Fibroblast of lung (primary cell): ENCODE measurements at regions not wholly inside any gene's neighbourhood (a gene's known extent, or its start where the extent isn't known, plus 50 kb on each side); places are given as distances from the start of the nearest gene placed in this dataset.
A peak's percentile ranks its signal among the peaks of the same experiment; 100 is the strongest.

Source experiments
- DNase-seq, 2 donors: peaks; one replicate each; pipeline versions ENCODE4 v3.0.0 to v3.0.0-alpha.2; 2010; ENCODE audit warnings: low read depth in 2 of 2
- H2AFZ ChIP-seq: 2 replicates; pipeline ENCODE4 v1.5.1; 2012; ENCODE audit warnings: low read length, control low read depth, inconsistent platforms
- H3K27ac ChIP-seq: 2 replicates; pipeline ENCODE4 v1.5.1; 2011; ENCODE audit warnings: low read length, control low read depth; ENCODE audit not compliant: insufficient read depth
- H3K27me3 ChIP-seq: 2 replicates; pipeline ENCODE4 v1.5.1; 2011; ENCODE audit warnings: mild to moderate bottlenecking, low read length; ENCODE audit not compliant: control insufficient read depth, insufficient read depth
- H3K36me3 ChIP-seq: 2 replicates; pipeline ENCODE4 v1.5.1; 2011; ENCODE audit warnings: low read length; ENCODE audit not compliant: control insufficient read depth, insufficient read depth
- H3K4me1 ChIP-seq: 2 replicates; pipeline ENCODE4 v1.5.1; 2011; ENCODE audit warnings: low read length; ENCODE audit not compliant: control insufficient read depth, insufficient read depth; ENCODE audit errors: extremely low read depth
- H3K4me2 ChIP-seq: 2 replicates; pipeline ENCODE4 v1.5.1; 2011; ENCODE audit warnings: low read length, control low read depth; ENCODE audit not compliant: insufficient read depth; ENCODE audit errors: extremely low read depth
- H3K4me3 ChIP-seq, 4 experiments: fragments of 200-600 bp in 1 of 4; sonication (generic) in 1 of 4; replicated peaks in 1 of 4; 2 replicates each; pipeline ENCODE4 v1.5.1; 2011 to 2016; ENCODE audit warnings: low read length in 4 of 4, low read depth in 3 of 4, mild to moderate bottlenecking in 3 of 4, control low read depth in 2 of 4, inconsistent platforms in 1 of 4, mixed read lengths in 1 of 4; ENCODE audit not compliant: insufficient read depth in 1 of 4; ENCODE audit errors: control extremely low read depth in 1 of 4
- H3K79me2 ChIP-seq: 2 replicates; pipeline ENCODE4 v1.5.1; 2012; ENCODE audit warnings: mild to moderate bottlenecking, low read length, inconsistent platforms; ENCODE audit not compliant: control insufficient read depth, insufficient read depth
- H3K9ac ChIP-seq: 2 replicates; pipeline ENCODE4 v1.5.1; 2011; ENCODE audit warnings: mild to moderate bottlenecking, low read length, control low read depth; ENCODE audit not compliant: insufficient read depth
- H3K9me3 ChIP-seq: 2 replicates; pipeline ENCODE4 v1.5.1; 2012; ENCODE audit warnings: low read depth, low read length; ENCODE audit not compliant: control insufficient read depth, insufficient read depth
- H4K20me1 ChIP-seq: 2 replicates; pipeline ENCODE4 v1.5.1; 2011; ENCODE audit warnings: low read length; ENCODE audit not compliant: control insufficient read depth, insufficient read depth; ENCODE audit errors: extremely low read depth
- EZH2 ChIP-seq: IDR thresholded peaks from 2 replicates; pipeline ENCODE4 v1.5.1; 2012; ENCODE audit warnings: low read length, control low read depth, mild to moderate bottlenecking; ENCODE audit errors: missing control alignments
- TF ChIP-seq, protein P1 (sequence below), 2 donors: IDR thresholded peaks in 1 of 2; conservative IDR thresholded peaks in 1 of 2; 1 replicate in 1 of 2; 2 replicates in 1 of 2; pipeline ENCODE4 v1.5.1; 2011 to 2012; ENCODE audit warnings: low read length in 2 of 2, control low read depth in 1 of 2, inconsistent platforms in 1 of 2, low read depth in 1 of 2, mild to moderate bottlenecking in 1 of 2

DNA sequence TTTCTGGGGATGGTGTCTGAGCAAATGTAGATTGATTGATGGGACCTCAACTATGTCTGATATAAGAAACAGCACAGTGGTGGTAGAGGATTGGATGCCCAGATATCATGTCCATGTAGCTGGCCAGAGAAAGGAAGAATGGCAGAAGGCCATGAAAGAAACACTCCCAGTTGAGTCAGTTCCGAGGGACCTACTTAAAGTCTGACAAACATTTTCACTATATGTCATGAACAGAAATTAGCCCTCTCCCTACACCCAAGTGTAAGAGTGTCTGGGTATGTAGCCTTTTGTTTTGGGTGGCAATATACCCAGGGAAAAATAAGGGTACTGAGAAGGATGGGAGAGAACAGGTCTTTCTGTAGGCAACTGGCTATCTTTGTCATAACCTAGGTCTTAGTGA, 434.2 kb downstream of the BCKDHB start:
- Histone ChIP-seq H3K27ac (no peak overlapping the region), H3K36me3 (no peaks in the 10 kb centered on the region), H3K4me2 (no peak overlapping the region), H3K4me1 (peaks cover 2% of the 10 kb centered on the region), H3K9ac (no peak overlapping the region), H2AFZ (no peak overlapping the region), H3K79me2 (no peaks in the 10 kb centered on the region), H3K4me3 (no peak overlapping the region), H3K9me3 (no peaks in the 10 kb centered on the region), H3K27me3 (no peaks in the 10 kb centered on the region), H4K20me1 (no peaks in the 10 kb centered on the region)
- TF ChIP-seq EZH2 = no peak
- TF ChIP-seq, protein P1, sequence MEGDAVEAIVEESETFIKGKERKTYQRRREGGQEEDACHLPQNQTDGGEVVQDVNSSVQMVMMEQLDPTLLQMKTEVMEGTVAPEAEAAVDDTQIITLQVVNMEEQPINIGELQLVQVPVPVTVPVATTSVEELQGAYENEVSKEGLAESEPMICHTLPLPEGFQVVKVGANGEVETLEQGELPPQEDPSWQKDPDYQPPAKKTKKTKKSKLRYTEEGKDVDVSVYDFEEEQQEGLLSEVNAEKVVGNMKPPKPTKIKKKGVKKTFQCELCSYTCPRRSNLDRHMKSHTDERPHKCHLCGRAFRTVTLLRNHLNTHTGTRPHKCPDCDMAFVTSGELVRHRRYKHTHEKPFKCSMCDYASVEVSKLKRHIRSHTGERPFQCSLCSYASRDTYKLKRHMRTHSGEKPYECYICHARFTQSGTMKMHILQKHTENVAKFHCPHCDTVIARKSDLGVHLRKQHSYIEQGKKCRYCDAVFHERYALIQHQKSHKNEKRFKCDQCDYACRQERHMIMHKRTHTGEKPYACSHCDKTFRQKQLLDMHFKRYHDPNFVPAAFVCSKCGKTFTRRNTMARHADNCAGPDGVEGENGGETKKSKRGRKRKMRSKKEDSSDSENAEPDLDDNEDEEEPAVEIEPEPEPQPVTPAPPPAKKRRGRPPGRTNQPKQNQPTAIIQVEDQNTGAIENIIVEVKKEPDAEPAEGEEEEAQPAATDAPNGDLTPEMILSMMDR (conservative IDR thresholded peaks at IDR 0.05 in 1 of 2, IDR thresholded peaks at IDR 0.05 in 1 of 2; ENCODE audit: low read depth in 1 of 2, low read length in 2 of 2) = no peak
- peak in 1 of 2 donors; percentile 41 for DNase-seq

DNA sequence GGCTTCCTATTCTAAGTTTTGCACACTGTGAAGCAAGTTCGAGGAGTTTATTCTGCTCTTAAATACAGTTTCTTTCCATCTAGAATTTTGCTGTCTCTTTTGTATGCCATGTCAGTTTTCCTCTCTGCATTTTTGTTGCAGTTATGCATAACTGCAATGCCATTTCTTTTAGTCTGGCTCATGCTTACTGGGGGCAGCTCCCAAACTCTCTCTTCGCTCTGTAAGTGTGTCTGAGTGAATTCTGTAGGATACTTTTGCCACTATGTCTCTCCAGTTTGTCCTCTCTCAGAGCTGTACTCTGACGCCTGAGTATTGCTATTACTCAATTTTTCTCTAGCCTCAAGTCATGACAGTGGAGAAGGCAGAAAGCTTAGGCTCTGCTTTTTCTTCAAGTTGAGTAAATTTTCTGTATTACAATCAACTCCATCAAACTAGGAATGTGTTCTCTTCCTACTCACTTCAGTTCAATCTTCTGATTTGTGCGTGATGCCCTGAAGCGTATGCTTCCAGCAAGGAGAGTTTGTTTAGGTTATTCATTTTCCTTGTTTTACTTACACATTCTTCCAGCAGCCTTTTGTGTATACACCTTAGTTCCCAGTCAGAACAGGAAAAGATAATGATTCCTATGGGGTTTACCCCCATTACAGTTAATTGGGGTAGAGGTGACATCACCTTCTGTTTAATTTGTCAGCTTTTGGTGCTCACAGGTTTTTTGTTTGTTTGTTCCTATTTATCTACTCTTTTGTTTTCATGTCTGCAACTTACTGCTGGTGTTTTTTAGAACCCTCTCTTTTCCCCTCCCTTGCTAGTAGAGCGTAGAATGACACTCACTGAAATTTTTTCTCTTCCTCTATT, 430.9 kb downstream of the BCKDHB start:
- Histone ChIP-seq H3K9me3 (no peaks in the 10 kb centered on the region), H3K79me2 (no peaks in the 10 kb centered on the region), H3K4me3 (no peak overlapping the region), H3K9ac (no peak overlapping the region), H3K4me2 (no peak overlapping the region), H3K4me1 (peaks cover 2% of the 10 kb centered on the region), H4K20me1 (no peaks in the 10 kb centered on the region), H2AFZ (peak overlapping the region; percentile 19), H3K27me3 (no peaks in the 10 kb centered on the region), H3K36me3 (no peaks in the 10 kb centered on the region), H3K27ac (peak overlapping the region; percentile 7)
- TF ChIP-seq, protein P1 (conservative IDR thresholded peaks at IDR 0.05 in 1 of 2, IDR thresholded peaks at IDR 0.05 in 1 of 2; ENCODE audit: low read depth in 1 of 2, low read length in 2 of 2) = no peak
- no peak for TF ChIP-seq EZH2
- no peak for DNase-seq

DNA sequence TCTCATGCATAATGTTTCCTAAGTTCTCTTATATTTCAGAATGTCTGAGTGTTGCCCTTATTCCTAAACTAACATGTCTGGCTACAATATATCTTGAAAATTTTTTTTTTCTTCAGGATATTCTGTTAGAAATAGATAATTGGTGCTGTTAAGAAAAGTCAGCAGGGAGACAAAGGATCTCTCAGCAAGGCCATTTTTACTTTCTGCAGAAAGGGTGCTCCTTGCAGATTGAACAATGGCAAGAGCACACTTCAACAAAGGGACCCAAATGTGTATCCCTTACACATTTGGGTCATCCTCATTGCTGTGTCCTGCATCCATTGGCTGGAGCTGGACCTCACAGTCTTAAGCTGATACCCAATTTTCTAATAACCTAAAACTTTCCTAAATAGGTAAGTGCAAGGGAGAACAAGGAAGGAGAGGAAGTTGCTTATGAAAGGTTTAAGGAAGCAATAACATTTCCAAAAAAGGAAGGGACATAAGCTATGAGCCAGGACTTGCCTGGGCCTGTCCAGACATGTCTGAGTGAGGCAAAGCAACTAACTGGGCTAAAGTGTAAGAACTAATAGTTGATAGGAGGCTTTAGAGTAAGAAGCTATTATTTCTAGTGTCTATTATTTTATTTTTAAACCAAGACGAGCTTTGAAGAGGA, 429.6 kb downstream of the BCKDHB start:
- Histone ChIP-seq H3K4me1 (peaks cover 2% of the 10 kb centered on the region), H3K27ac (no peak overlapping the region), H3K36me3 (no peaks in the 10 kb centered on the region), H3K79me2 (no peaks in the 10 kb centered on the region), H4K20me1 (no peaks in the 10 kb centered on the region), H3K27me3 (no peaks in the 10 kb centered on the region), H3K9ac (no peak overlapping the region), H2AFZ (peak overlapping the region; percentile 23), H3K4me2 (no peak overlapping the region), H3K4me3 (no peak overlapping the region), H3K9me3 (no peaks in the 10 kb centered on the region)
- TF ChIP-seq, protein P1 (conservative IDR thresholded peaks at IDR 0.05 in 1 of 2, IDR thresholded peaks at IDR 0.05 in 1 of 2; ENCODE audit: low read depth in 1 of 2, low read length in 2 of 2) = no peak
- no peak for TF ChIP-seq EZH2
- DNase-seq = peak; percentile 49 to 81
